Brain microvascular endothelial cell (primary cell): ENCODE measurements at regions not wholly inside any gene's neighbourhood (a gene's known extent, or its start where the extent isn't known, plus 50 kb on each side); places are given as distances from the start of the nearest gene placed in this dataset.

Experiments used
- DNase-seq: peaks from one replicate; pipeline ENCODE4 v3.0.0-alpha.2; 2020
- H3K27ac ChIP-seq: fragments of 250-450 bp; sonication (Bioruptor Pico); 2 replicates; pipeline ENCODE4 v1.5.1; 2020; ENCODE audit warnings: mild to moderate bottlenecking, moderate library complexity
- H3K27me3 ChIP-seq: fragments of 250-450 bp; sonication (Bioruptor Pico); replicated peaks from 2 replicates; pipeline ENCODE4 v1.5.1; 2020; ENCODE audit warnings: mild to moderate bottlenecking
- H3K36me3 ChIP-seq: fragments of 250-450 bp; sonication (Bioruptor Pico); replicated peaks from 2 replicates; pipeline ENCODE4 v1.5.1; 2020; ENCODE audit warnings: mild to moderate bottlenecking
- H3K4me3 ChIP-seq: 2 replicates; pipeline ENCODE4 v1.5.1; 2011; ENCODE audit warnings: low read depth, mild to moderate bottlenecking, control low read depth, low read length, moderate library complexity
- CTCF ChIP-seq: IDR thresholded peaks from 2 replicates; pipeline ENCODE4 v1.5.1; 2011; ENCODE audit warnings: low read depth, mild to moderate bottlenecking, moderate library complexity, low read length, control low read depth, inconsistent platforms; ENCODE audit errors: missing control alignments
- in situ Hi-C: cut with HindIII; loops from 2 replicates; pipeline ENCODE4 v1.10.0; 2017; ENCODE audit warnings: low sequenced_read_pairs, low pct_ligation_motif_present

GRCh38 chr5:34583167-34583566 lies 73.0 kb upstream of the RAI14 start:
- H3K36me3 ChIP-seq = no peaks in the 10 kb centered on the region
- DNase-seq = no peak
- H3K27ac ChIP-seq = peak overlapping the region; percentile 13
- no peak for TF ChIP-seq CTCF
- H3K4me3 ChIP-seq = no peak overlapping the region
- in situ Hi-C loops = no loop called here
- no peaks in the 10 kb centered on the region for H3K27me3 ChIP-seq

- Histone ChIP-seq H3K4me3 (no peak overlapping the region), H3K27ac (peak overlapping the region; percentile 100), H3K36me3 (no peaks in the 10 kb centered on the region), H3K27me3 (no peaks in the 10 kb centered on the region)
- no peak for DNase-seq
- TF ChIP-seq CTCF = no peak
- in situ Hi-C loops = no loop called here
Measured at GRCh38 chr5:34584165-34584564, 72.0 kb upstream of the RAI14 start.

GRCh38 chr5:34585601-34586104 lies 70.5 kb upstream of the RAI14 start:
- H3K4me3 ChIP-seq = peak overlapping the region; percentile 13
- no peak for TF ChIP-seq CTCF
- no peaks in the 10 kb centered on the region for H3K36me3 ChIP-seq
- no peaks in the 10 kb centered on the region for H3K27me3 ChIP-seq
- peak overlapping the region; percentile 100 for H3K27ac ChIP-seq
- in situ Hi-C loops = no loop called here
- DNase-seq = peak; percentile 90

- DNase-seq = peak; percentile 91
- H3K36me3 ChIP-seq = no peaks in the 10 kb centered on the region
- H3K27me3 ChIP-seq = no peaks in the 10 kb centered on the region
- in situ Hi-C loops = no loop called here
- TF ChIP-seq CTCF = no peak
- H3K27ac ChIP-seq = peak overlapping the region; percentile 100
- peak overlapping the region; percentile 13 for H3K4me3 ChIP-seq
Measured at GRCh38 chr5:34586117-34586885, 69.8 kb upstream of the RAI14 start.

- DNase-seq = peak; percentile 74
- Histone ChIP-seq H3K27me3 (no peaks in the 10 kb centered on the region), H3K36me3 (no peaks in the 10 kb centered on the region), H3K4me3 (no peak overlapping the region), H3K27ac (peak overlapping the region; percentile 100)
- in situ Hi-C loops = no loop called here
- TF ChIP-seq CTCF = no peak
Measured at GRCh38 chr5:34587355-34588241, 68.5 kb upstream of the RAI14 start.
